K562 (cell line): ENCODE measurements at regions not wholly inside any gene's neighbourhood (a gene's known extent, or its start where the extent isn't known, plus 50 kb on each side); places are given as distances from the start of the nearest gene placed in this dataset.

ENCODE experiments used
- ATAC-seq: fragments of 200-7000 bp; cut with Tn5 transposase; 3 replicates; pipeline ENCODE4 v1.9.1; 2020; ENCODE audit warnings: moderate library complexity
- BruUV-seq: library from RNA; stranded (reverse); fragments of 400-500 nt; replicated peaks from 2 replicates; lab custom pipeline; 2021; lab: Mats Ljungman, UMichigan
- CTCF ChIA-PET: fragments of 300-600 bp; formaldehyde crosslinking; extraction: SDS; loops from one replicate; lab custom pipeline; 2021; ENCODE audit warnings: low intra/inter-chr PET ratio; lab: Yijun Ruan, JAX
- POLR2A ChIA-PET: fragments of 300-600, 350-650 bp; sonication (Branson Sonifier 250); formaldehyde crosslinking; extraction: SDS; loops from one replicate; lab custom pipeline; 2021; ENCODE audit warnings: antibody characterized with exemption, inconsistent platforms; lab: Yijun Ruan, JAX
- DNase-seq, 4 experiments: peaks; one replicate each; pipeline versions ENCODE4 v3.0.0 to v3.0.0-alpha.2; 2011 to 2018; ENCODE audit warnings: low spot score in 3 of 4, mixed read lengths in 3 of 4; ENCODE audit errors: extremely low read depth in 1 of 4
- FAIRE-seq: peaks from 2 replicates; lab custom pipeline; 2011; peaks lifted over from hg19 to GRCh38; lab: Jason Lieb, UNC
- H2AFZ ChIP-seq: 2 replicates; pipeline ENCODE4 v1.6.0; 2011; ENCODE audit warnings: low read depth, low read length, control low read depth, inconsistent platforms
- H3K27ac ChIP-seq: fragments of 200-600 bp; 3 replicates; pipeline ENCODE4 v1.8.0; 2011; ENCODE audit warnings: low read depth, mild to moderate bottlenecking, control low read depth, inconsistent platforms, low read length, moderate library complexity, mixed read lengths; ENCODE audit errors: extremely low read depth
- H3K27me3 ChIP-seq, 2 experiments: fragments of 300-600 bp in 1 of 2; 2 replicates in 1 of 2; 3 replicates in 1 of 2; pipeline versions ENCODE4 v1.6.0 to v1.8.0; 2011; ENCODE audit warnings: inconsistent platforms in 2 of 2, low read length in 2 of 2, mild to moderate bottlenecking in 1 of 2, mixed read lengths in 1 of 2, moderate library complexity in 1 of 2; ENCODE audit not compliant: control insufficient read depth in 2 of 2, insufficient read depth in 2 of 2
- H3K36me3 ChIP-seq: fragments of 300-600 bp; 3 replicates; pipeline ENCODE4 v1.8.0; 2011; ENCODE audit warnings: mild to moderate bottlenecking, low read length, inconsistent platforms; ENCODE audit not compliant: control insufficient read depth, insufficient read depth
- H3K4me1 ChIP-seq, 2 experiments: fragments of 200-600 bp in 1 of 2; replicated peaks in 1 of 2; 2 replicates in 1 of 2; 3 replicates in 1 of 2; pipeline versions ENCODE4 v1.5.1 to v1.8.0; 2011; ENCODE audit warnings: inconsistent platforms in 2 of 2, low read length in 2 of 2, mild to moderate bottlenecking in 1 of 2, mixed read lengths in 1 of 2, moderate library complexity in 1 of 2; ENCODE audit not compliant: control insufficient read depth in 2 of 2, insufficient read depth in 2 of 2
- H3K4me2 ChIP-seq: 2 replicates; pipeline ENCODE4 v1.6.1; 2011; ENCODE audit warnings: low read length, control low read depth, inconsistent platforms, mixed read lengths; ENCODE audit not compliant: insufficient read depth
- H3K4me3 ChIP-seq: fragments of 200-600 bp; sonication (generic), shearing (Covaris generic); 2 replicates; pipeline ENCODE4 v1.5.1; 2016; ENCODE audit warnings: control low read depth, inconsistent platforms
- H3K79me2 ChIP-seq: fragments of 200-600 bp; 3 replicates; pipeline ENCODE4 v1.8.0; 2011; ENCODE audit warnings: low read length, inconsistent platforms; ENCODE audit not compliant: control insufficient read depth, insufficient read depth
- H3K9ac ChIP-seq, 2 experiments: 2 replicates each; pipeline versions ENCODE4 v1.6.0 to v1.6.1; 2011; ENCODE audit warnings: low read depth in 2 of 2, low read length in 2 of 2, control low read depth in 1 of 2, inconsistent platforms in 1 of 2, mild to moderate bottlenecking in 1 of 2, mixed read lengths in 1 of 2; ENCODE audit not compliant: insufficient read depth in 1 of 2
- H3K9me1 ChIP-seq: one replicate; pipeline ENCODE4 v1.6.0; 2011; ENCODE audit warnings: inconsistent platforms, mild to moderate bottlenecking, low read length, moderate library complexity; ENCODE audit not compliant: control insufficient read depth, insufficient read depth
- H3K9me3 ChIP-seq: replicated peaks from 2 replicates; pipeline ENCODE4 v1.5.1; 2011; ENCODE audit warnings: low read depth, low read length, inconsistent platforms; ENCODE audit not compliant: control insufficient read depth, insufficient read depth
- H4K20me1 ChIP-seq: replicated peaks from 2 replicates; pipeline ENCODE4 v1.6.1; 2011; ENCODE audit warnings: low read length, inconsistent platforms, mixed read lengths; ENCODE audit not compliant: control insufficient read depth, insufficient read depth
- ARID4B ChIP-seq: sonication (generic); formaldehyde crosslinking; IDR thresholded peaks from 2 replicates; pipeline ENCODE4 v1.8.0; 2022; ENCODE audit warnings: mild to moderate bottlenecking, missing genetic modification reagents
- FOXA3 ChIP-seq, 2 experiments: fragments of 450-650 bp in 1 of 2; sonication (generic) in 1 of 2; formaldehyde crosslinking; IDR thresholded peaks in 1 of 2; conservative IDR thresholded peaks in 1 of 2; 2 replicates each; pipeline versions ENCODE4 v1.4.0 to v1.8.0; 2020 to 2022; ENCODE audit warnings: mild to moderate bottlenecking in 2 of 2, missing genetic modification reagents in 1 of 2
- HDAC2 ChIP-seq: fragments of 450-650 bp; IDR thresholded peaks from 2 replicates; pipeline ENCODE4 v1.6.1; 2016; ENCODE audit warnings: mild to moderate bottlenecking
- MED1 ChIP-seq: sonication (generic); formaldehyde crosslinking; IDR thresholded peaks from 2 replicates; pipeline ENCODE4 v1.8.1; 2023; ENCODE audit warnings: missing genetic modification reagents, borderline replicate concordance
- POU5F1 ChIP-seq: fragments of 150-350 bp; IDR thresholded peaks from 2 replicates; pipeline ENCODE4 v1.6.1; 2014; ENCODE audit warnings: borderline replicate concordance, low read length, low read depth, mild to moderate bottlenecking; ENCODE audit not compliant: partially characterized antibody
- TSC22D4 ChIP-seq: fragments of 450-650 bp; IDR thresholded peaks from 2 replicates; pipeline ENCODE4 v1.6.1; 2016; ENCODE audit warnings: missing genetic modification characterization, missing biosample characterization, control low read depth
- ZBTB17 ChIP-seq: fragments of 450-650 bp; formaldehyde crosslinking; IDR thresholded peaks from 2 replicates; pipeline ENCODE4 v1.4.0; 2020; ENCODE audit warnings: mild to moderate bottlenecking
- ZNF175 ChIP-seq: fragments of 200-800 bp; sonication (Bioruptor generic); IDR thresholded peaks from 2 replicates; pipeline ENCODE4 v1.6.1; 2016; ENCODE audit warnings: low read depth, mild to moderate bottlenecking, missing genetic modification characterization, missing compliant biosample characterization
- ZNF232 ChIP-seq: sonication (generic); formaldehyde crosslinking; IDR thresholded peaks from 2 replicates; pipeline ENCODE4 v1.8.0; 2022; ENCODE audit warnings: mild to moderate bottlenecking, missing genetic modification reagents
- ZNF324 ChIP-seq: fragments of 250-450 bp; sonication (Bioruptor Pico); IDR thresholded peaks from 2 replicates; pipeline ENCODE4 v1.4.0; 2020; ENCODE audit warnings: mild to moderate bottlenecking
- WGBS: fragments of 100-300 bp; shearing (Covaris generic); methylation state at CpG from one replicate; pipeline ENCODE4 v1.1.6; 2016; ENCODE audit warnings: low coverage, mixed read lengths; ENCODE audit not compliant: insufficient coverage; ENCODE audit errors: missing lambda C conversion rate; 5-methylcytosine and 5-hydroxymethylcytosine counted together
- in situ Hi-C: fragments of 300-500 bp; cut with MboI; formaldehyde crosslinking; loops from 4 replicates; pipeline ENCODE4 v1.15.0; 2018; ENCODE audit warnings: inconsistent platforms, mixed read lengths
- intact Hi-C: fragments of 100-400 bp; cut with micrococcal nuclease; formaldehyde crosslinking; loops from 2 replicates; pipeline ENCODE4 v1.14.2; 2022
- TF ChIP-seq, protein P1 (sequence below): fragments of 450-650 bp; formaldehyde crosslinking; IDR thresholded peaks from 2 replicates; pipeline ENCODE4 v1.4.0; 2020; ENCODE audit warnings: mild to moderate bottlenecking
- TF ChIP-seq, protein P2 (sequence below), 3 experiments: fragments of 200-800 bp in 1 of 3; fragments of 250-450 bp in 1 of 3; fragments of 450-650 bp in 1 of 3; sonication (Bioruptor Pico) in 1 of 3; sonication (Bioruptor generic) in 1 of 3; formaldehyde crosslinking in 1 of 3; IDR thresholded peaks; 2 replicates each; pipeline versions ENCODE4 v1.6.1 to v1.8.0; 2016 to 2022; ENCODE audit warnings: mild to moderate bottlenecking in 2 of 3, missing genetic modification characterization in 2 of 3, missing compliant biosample characterization in 1 of 3, moderate library complexity in 1 of 3

- Histone ChIP-seq H3K9ac (no peak overlapping the region), H3K9me3 (no peaks in the 10 kb centered on the region), H3K79me2 (no peaks in the 10 kb centered on the region), H3K4me3 (no peak overlapping the region), H3K27me3 (no peaks in the 10 kb centered on the region), H2AFZ (no peak overlapping the region), H4K20me1 (no peaks in the 10 kb centered on the region), H3K36me3 (no peaks in the 10 kb centered on the region), H3K4me2 (no peak overlapping the region), H3K4me1 (no peaks in the 10 kb centered on the region), H3K27ac (no peak overlapping the region), H3K9me1 (no peaks in the 10 kb centered on the region)
- FAIRE-seq (no peak), DNase-seq (no peak), ATAC-seq (no peak)
- intact Hi-C loops (no loop called here), in situ Hi-C loops (no loop called here)
- ChIA-PET POLR2A (no interaction called here), CTCF (no interaction called here)
- WGBS: 0% methylated on average over 1 of the region's 1 CpG
- BruUV-seq: no TSS peak
- TF ChIP-seq TSC22D4 (tag) (no peak), ZNF175 (no peak), ZNF324 (CRISPR knock-in tag) (no peak), FOXA3 (CRISPR knock-in tag; conservative IDR thresholded peaks at IDR 0.05 in 1 of 2, IDR thresholded peaks at IDR 0.05 in 1 of 2) (no peak), ARID4B (CRISPR knock-in tag) (no peak), ZNF232 (CRISPR knock-in tag) (no peak), POU5F1 (no peak), ZBTB17 (CRISPR knock-in tag) (no peak), MED1 (CRISPR knock-in tag) (no peak), HDAC2 (no peak)
- TF ChIP-seq, protein P1, sequence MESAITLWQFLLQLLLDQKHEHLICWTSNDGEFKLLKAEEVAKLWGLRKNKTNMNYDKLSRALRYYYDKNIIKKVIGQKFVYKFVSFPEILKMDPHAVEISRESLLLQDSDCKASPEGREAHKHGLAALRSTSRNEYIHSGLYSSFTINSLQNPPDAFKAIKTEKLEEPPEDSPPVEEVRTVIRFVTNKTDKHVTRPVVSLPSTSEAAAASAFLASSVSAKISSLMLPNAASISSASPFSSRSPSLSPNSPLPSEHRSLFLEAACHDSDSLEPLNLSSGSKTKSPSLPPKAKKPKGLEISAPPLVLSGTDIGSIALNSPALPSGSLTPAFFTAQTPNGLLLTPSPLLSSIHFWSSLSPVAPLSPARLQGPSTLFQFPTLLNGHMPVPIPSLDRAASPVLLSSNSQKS: no peak
- TF ChIP-seq, protein P2, sequence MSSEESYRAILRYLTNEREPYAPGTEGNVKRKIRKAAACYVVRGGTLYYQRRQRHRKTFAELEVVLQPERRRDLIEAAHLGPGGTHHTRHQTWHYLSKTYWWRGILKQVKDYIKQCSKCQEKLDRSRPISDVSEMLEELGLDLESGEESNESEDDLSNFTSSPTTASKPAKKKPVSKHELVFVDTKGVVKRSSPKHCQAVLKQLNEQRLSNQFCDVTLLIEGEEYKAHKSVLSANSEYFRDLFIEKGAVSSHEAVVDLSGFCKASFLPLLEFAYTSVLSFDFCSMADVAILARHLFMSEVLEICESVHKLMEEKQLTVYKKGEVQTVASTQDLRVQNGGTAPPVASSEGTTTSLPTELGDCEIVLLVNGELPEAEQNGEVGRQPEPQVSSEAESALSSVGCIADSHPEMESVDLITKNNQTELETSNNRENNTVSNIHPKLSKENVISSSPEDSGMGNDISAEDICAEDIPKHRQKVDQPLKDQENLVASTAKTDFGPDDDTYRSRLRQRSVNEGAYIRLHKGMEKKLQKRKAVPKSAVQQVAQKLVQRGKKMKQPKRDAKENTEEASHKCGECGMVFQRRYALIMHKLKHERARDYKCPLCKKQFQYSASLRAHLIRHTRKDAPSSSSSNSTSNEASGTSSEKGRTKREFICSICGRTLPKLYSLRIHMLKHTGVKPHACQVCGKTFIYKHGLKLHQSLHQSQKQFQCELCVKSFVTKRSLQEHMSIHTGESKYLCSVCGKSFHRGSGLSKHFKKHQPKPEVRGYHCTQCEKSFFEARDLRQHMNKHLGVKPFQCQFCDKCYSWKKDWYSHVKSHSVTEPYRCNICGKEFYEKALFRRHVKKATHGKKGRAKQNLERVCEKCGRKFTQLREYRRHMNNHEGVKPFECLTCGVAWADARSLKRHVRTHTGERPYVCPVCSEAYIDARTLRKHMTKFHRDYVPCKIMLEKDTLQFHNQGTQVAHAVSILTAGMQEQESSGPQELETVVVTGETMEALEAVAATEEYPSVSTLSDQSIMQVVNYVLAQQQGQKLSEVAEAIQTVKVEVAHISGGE (CRISPR knock-in tag; IDR thresholded peaks at IDR 0.05): no peak
Measured at GRCh38 chr13:106132216-106132615, 403.2 kb downstream of the EFNB2 start.
